HG02884 (cell line): ENCODE measurements at regions not wholly inside any gene's neighbourhood (a gene's known extent, or its start where the extent isn't known, plus 50 kb on each side); places are given as distances from the start of the nearest gene placed in this dataset.

Experiments used
- ATAC-seq: cut with Tn5 transposase; IDR thresholded peaks from one replicate; pipeline ENCODE4 v1.9.1; 2021; ENCODE audit warnings: mild to moderate bottlenecking, moderate library complexity; ENCODE audit not compliant: unreplicated experiment

DNA sequence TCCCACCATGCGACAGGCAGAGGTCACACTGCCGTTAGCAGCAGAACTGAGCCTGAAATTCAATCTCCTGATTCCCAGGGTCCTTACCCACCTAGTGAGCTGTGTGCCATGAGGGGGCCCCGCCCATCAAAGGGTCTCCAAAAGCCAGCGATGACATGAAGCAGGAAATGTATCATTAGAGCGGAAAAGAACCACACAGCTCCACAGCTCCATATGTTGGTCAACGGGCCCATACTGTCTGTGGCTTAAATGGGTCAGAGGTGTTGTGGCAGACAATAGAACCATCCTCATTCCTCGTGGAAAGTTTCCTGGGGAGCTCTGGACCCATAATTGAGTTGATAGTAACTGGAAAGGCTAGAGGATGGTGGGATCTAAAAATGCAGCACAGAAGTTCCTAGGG lies 68.1 kb upstream of the PODXL start:
- ATAC-seq, result no peak

DNA sequence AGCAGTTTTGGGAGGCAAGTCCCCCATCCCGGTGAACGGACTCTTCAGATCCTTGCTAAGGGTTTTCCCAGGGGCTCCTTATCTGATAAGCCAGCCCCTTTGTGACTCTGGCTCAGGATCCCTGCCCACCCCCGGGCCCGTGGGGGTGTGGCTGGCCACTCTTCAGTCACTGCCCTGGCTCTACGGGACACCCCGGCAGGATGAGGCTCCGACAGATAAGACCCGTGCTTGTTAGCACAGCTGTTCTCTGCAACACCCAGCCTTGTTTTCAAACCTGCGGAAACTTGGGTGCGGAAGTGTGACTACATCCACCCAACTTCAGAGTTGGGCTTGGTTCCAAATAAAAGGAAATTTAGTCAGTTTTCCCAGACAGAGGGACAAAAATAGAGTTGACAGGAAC lies 66.7 kb upstream of the PODXL start:
- no peak for ATAC-seq

DNA sequence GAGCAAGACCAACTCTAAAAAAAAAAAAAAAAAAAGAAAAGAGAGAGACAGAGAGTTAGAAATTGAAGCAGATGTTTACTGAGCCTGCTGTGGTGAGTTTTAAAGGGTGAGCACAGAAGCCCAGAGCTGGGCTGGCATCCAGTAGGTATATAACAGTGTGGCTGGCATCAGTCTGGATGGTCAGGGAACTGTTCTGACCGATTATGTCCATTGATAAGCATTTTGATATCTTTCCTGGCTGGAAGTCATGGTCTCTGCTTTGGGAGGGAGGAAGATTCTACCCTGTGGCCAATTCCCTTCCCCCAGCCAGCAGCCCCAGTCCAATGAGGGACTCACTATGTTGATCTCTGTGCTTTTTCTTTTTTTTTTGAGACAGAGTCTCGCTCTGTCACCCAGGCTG lies 65.2 kb upstream of the PODXL start:
- ATAC-seq, result no peak

DNA sequence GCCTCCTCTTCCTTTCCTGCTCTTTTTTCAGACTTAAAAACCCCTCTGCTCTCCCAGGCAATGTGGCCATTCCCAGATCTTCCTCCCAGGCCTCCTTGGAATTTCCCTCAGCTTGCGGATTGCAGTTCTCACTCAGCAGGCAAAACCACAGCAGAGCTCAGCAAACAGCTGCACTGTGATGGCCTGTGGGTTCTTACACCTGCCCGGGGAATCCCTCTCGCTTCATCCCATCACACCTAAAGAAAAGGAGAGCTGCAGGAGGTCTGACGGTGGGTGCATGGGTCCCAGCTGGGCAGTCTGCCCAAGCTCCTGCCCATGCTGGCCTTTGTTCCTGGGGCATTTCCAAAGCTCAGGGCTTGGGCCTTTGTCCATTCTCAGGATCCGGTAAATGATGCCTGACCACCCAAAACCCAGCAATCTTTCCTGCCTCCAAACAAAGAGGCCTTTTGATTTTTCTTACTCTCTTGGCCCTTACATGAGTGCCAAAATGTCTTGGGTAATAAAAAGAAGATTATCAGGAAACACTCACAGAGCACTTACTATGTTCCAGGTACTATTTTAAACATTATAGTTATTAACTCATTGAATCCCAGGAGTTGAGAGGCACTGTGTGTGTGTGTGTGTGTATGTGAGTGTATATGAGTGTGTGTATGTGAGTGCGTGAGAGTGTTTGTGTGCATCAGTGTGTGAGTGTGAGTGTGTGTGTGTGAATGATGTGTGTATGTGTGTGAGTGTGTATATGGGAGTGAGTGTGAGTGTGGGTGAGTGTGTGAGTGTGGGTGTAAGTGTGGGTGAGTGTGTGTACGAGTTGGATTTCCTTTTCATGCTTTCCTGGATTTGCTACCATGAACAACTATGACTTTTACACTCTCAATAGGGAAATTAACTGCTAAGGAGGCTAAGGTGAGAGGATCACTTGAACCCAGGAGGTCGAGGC lies 64.5 kb upstream of the PODXL start:
- ATAC-seq, result no peak

DNA sequence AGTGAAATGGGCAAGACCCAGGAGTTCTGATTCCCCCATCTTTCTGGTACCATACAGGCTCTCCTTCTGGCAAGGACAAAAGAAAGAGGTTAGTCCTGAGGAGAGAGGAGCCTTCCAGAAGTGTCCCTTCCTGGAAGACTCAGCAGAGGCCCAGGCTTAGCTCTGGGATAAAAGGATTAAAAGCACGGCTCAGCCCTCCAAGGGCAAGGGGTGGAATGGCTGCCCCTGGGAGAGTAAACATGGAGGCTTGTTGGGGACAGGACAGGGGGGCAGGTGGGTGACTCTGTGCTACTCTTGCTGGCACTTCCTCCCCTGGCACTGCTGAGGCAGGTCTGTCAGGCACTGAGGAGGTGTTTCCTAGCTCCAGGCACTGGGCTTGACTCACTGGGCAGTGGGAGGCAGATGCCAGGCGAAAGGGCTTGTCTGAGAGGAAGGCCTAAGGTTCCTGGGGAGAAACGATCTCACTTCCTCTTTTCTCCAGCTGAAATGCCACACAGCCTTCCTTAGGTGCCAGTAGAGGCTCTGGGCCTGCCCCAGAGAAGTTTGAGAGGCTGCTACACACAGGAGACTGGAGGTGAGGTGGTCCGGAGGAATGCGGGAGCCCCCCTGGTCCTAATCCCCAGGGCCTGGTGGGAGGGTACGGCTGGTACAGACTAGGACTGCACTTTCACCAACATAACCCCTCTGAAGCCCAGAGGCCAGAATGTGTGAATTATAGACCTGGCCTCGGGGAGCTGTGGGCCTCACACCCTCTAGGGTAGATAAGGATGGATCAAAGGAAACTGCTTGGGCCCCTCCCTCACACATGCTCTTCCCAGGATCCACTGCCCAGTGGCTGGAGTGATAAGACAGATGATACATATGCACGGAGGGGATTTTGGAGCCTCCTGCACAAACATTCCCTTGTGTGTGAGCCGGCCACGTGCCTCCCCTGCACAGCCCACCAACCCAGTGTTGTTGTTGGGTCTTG lies 63.2 kb upstream of the PODXL start:
- no peak for ATAC-seq

DNA sequence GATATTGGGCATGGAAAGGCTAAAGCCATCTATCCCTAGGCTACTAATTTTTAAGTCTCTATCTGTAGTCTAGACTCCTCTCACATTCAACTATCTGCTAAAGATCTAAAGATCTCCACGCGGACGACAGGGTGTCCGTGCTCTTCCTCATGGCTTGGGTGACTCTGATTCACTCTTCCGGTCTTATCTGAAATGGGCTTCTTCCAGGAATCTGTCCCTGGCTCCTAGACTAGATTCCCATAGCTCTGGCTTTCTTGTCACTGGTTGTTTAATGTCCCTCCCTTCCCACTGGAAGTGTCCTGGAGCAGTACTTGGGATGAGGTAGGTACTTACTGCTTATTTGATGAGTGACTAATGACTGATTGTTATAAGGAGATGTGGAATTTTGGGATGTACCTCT lies 62.0 kb upstream of the PODXL start:
- ATAC-seq, result no peak

DNA sequence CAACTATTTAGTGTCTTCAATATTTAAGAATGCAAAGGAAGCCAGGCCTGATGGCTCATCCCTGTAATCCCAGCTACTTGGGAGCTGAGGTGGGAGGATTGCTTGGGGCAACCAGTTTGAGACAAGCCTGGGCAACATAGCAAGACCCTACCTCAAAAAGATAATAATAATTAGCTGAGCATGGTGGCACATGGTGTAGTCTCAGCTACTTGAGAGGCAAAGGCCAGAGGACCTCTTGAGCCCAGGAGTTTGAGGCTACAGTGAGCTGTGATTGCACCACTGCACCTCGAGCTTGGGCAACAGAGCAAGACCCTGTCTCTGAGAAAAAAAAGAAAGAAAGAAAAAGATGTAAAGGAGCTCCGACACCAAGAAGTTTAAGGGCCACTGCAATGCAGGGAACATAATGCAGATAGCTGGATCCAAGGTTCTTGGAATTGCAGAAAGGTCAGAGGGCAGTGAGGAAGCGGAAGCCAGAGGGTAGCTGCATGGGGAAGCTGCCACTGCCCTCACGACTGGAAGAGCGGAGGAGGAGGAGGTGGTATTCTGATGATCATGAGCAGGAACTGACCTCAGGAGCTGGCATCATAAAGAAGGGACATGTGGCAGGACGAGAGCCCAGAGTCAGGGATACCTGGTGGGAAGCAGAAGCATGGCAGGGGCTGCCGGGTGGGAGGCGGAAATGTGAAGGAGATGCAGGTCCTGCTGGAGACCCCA lies 60.2 kb upstream of the PODXL start:
- no peak for ATAC-seq

DNA sequence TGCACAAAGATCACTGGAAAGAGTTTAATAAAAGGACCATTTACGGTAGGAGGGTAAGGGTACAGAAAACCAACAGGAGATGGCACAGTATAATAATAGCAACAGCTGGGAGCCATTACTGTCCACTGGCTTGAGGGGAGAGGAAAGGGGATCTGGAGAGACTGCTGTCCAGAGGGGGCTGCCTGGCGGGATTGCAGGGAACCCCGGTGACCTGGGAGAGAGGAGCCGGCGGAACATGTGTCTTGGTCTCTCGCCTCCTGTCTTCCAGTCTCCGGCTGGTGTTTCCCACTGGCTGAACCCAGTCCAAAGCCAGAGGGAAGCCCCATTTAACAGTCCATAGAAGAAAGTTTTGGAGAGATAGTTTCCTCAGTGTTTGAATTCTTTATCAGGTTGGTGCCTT lies 57.5 kb upstream of the PODXL start:
- ATAC-seq, result no peak

DNA sequence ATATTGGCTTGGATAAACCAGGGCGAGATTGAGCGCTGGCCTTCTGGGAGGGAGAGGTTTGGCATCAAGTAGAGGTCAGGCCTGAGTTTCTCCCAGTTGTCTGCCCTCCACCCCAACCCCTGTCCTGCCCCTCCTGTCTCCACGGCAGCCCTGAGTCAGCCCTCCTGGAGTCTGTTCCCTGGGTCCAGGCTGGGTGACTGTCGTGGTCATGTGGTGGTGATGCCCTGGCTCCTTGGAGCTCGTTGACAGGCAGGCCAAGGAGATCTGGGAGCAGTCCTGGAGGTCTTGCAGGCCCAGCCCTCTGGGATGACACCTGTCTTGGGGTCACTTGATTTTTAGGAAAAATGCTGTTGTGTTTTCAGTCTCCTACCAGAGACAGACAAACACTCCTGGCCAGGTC lies 53.6 kb upstream of the PODXL start:
- ATAC-seq, result no peak

DNA sequence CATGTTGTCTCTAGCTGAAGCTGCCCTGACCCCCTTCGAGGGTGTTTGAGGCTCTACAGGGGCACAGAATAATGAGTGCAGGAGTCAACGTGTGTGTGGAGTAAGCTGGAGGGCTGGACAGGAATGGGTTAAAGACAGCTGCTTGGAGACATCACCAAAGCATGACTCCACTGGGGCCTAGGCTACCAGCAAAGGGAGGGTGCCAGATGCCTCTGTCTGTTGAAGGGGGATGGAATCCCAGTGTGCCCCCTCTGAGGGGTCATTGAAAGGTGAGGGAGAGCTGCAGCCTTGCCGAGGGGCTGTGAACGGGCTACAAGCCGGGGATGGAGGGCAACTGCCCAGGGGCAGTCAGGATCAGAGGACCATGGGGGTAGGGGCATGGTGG lies 51.7 kb upstream of the PODXL start:
- no peak for ATAC-seq

DNA sequence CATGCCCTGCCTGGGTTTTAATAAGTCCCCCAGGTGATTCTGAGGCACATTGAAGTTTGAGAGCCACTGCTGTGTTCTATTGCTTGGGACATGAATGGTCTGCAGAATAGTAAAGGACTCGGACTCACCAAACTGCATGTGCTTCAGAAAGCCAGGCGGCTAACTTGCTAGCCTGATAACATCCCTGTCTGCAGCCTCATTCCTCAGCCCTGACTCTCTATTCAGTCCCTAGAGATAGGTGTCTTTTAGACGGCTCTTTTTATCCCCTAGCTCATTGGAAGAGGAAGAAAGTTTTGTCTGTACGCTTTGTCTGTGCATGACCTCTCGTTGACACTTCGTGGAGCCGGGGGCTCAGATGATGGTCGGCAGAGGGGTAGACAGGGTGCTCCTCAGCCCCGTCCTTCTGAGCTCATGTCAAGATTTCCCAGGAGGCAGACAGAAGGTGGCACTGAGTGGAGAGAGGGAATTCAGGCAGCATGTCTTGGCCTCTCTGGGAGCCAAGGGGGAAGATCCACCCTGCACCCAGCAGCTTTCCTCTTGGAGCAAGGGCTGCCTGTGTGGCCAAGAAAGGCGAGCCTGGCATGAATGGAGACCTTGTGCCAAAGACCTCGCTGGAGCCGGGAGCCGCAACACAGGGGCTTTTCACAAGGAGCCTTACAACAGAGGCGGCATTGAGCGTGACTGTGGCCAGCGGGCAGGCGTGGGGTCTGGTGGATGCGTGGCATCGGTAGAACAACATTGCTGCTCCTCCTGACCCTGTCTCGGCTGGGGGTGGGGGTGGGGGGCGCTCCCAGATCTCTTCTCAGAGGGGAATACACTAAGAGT lies 51.1 kb upstream of the PODXL start:
- no peak for ATAC-seq

DNA sequence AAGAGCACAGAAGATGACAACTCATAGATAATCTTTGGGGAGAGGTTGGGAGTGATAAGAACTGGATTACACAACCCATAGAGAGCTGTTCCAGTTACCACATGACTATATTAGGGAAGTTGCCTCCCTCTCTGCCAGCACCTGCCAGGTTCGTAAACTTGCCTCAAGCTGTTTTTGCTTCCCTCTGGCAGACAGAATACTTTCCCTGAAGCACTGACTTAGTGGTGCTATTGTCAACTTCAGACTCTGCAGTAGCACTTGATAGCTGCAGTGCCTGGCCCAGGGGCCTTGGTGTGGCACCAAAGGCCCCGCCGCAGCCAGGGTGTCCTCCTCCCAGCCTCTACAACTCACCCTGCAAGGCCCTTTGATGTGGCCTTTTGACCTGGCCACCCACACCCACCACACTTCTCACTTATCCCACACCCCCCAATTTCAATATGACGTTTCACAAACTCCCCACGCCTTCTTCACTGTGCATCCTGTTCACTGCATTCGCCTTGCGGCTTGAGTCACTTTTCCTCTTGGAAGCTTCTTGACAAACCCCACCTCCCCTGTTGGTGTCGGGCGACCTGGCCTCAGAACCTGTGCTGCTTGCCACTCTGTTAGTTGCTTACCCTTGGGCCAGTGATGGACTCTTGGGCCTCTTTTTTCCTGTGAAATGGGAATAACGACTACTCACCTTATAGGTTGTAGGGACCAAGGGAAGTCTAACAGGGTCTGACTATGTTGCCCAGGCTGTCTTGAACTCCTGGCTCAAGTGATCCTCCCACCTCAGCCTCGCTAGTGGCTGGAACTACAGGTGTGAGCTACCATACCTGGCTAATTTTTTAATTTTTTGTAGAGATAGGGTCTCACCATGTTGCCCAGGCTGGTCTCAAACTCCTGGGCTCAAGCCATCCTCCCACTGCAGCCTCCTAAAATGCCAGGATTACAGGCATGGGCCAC lies 50.2 kb upstream of the PODXL start:
- ATAC-seq, result no peak
